ENCODE measurements at regions not wholly inside any gene's neighbourhood (a gene's known extent, or its start where the extent isn't known, plus 50 kb on each side); places are given as distances from the start of the nearest gene placed in this dataset.

- FAIRE-seq (no peak), DNase-seq (ENCODE audit: low spot score) (no peak), ATAC-seq (no peak)
- Histone ChIP-seq H3K36me3 (replicated peaks in 1 of 2; ENCODE audit: control insufficient read depth in 1 of 2, insufficient read depth in 2 of 2, low read length in 2 of 2) (no peaks in the 10 kb centered on the region), H4K20me1 (ENCODE audit: insufficient read depth, low read length) (no peaks in the 10 kb centered on the region), H3K4me2 (ENCODE audit: low read depth, low read length) (no peak overlapping the region), H3K79me2 (ENCODE audit: insufficient read depth, low read length) (no peaks in the 10 kb centered on the region), H3K9me3 (ENCODE audit: low read length) (no peaks in the 10 kb centered on the region), H3K27me3 (ENCODE audit: control insufficient read depth in 1 of 2, insufficient read depth in 2 of 2, low read length in 2 of 2) (no peaks in the 10 kb centered on the region), H2AFZ (ENCODE audit: low read length) (no peak overlapping the region), H3K4me1 (ENCODE audit: insufficient read depth, low read length) (no peaks in the 10 kb centered on the region), H3K27ac (ENCODE audit: extremely low read length, insufficient read depth, low read length) (no peak overlapping the region), H3K4me3 (replicated peaks in 1 of 3; ENCODE audit: insufficient read depth in 1 of 3, low read depth in 2 of 3, low read length in 3 of 3) (no peak overlapping the region), H3K9ac (ENCODE audit: insufficient read depth, low read depth, low read length) (no peak overlapping the region)
- in situ Hi-C loops (cut with HindIII; ENCODE audit: extremely low pct_ligation_motif_present, low pct_unique_long_range_greater_than_20kb) (no loop called here), intact Hi-C loops (cut with micrococcal nuclease; ENCODE audit: unreplicated experiment) (no loop called here)
- CTCF ChIA-PET (ENCODE audit: low intra/inter-chr PET ratio, low total read pairs): no interaction called here
- POLR2A ChIA-PET: no interaction called here
- WGBS (ENCODE audit: low lambda C conversion rate): 12% methylated on average over 3 of the region's 3 CpGs
- no TSS peak for BruUV-seq (replicated peaks)
- no peak for TF ChIP-seq ZNF468 (CRISPR knock-in tag; IDR thresholded peaks at IDR 0.05)
- TF ChIP-seq THAP9 (CRISPR knock-in tag; IDR thresholded peaks at IDR 0.05; ENCODE audit: borderline replicate concordance): no peak
- TF ChIP-seq FIP1L1 (IDR thresholded peaks at IDR 0.05; ENCODE audit: borderline replicate concordance, insufficient read depth, low read depth, low read length): no peak
- no peak for TF ChIP-seq SKIL (CRISPR knock-in tag; IDR thresholded peaks at IDR 0.05; ENCODE audit: borderline replicate concordance)
- TF ChIP-seq PTBP1 (IDR thresholded peaks at IDR 0.05; ENCODE audit: low read depth, low read length, poor library complexity, severe bottlenecking): no peak
- TF ChIP-seq ZNF205 (CRISPR knock-in tag; IDR thresholded peaks at IDR 0.05): no peak
- no peak for TF ChIP-seq ZNF331 (CRISPR knock-in tag; IDR thresholded peaks at IDR 0.05)
- TF ChIP-seq ZBTB42 (CRISPR knock-in tag; IDR thresholded peaks at IDR 0.05): no peak
- no peak for TF ChIP-seq ZNF501 (CRISPR knock-in tag; IDR thresholded peaks at IDR 0.05)
- TF ChIP-seq ZNF484 (CRISPR knock-in tag; IDR thresholded peaks at IDR 0.05; ENCODE audit: borderline replicate concordance, low read depth): no peak
- no peak for TF ChIP-seq ZKSCAN5 (CRISPR knock-in tag; IDR thresholded peaks at IDR 0.05)
- TF ChIP-seq CENPX (CRISPR knock-in tag; IDR thresholded peaks at IDR 0.05): no peak
- TF ChIP-seq ZNF234 (CRISPR knock-in tag; conservative IDR thresholded peaks at IDR 0.05): no peak
- TF ChIP-seq ARID4A (CRISPR knock-in tag; IDR thresholded peaks at IDR 0.05; ENCODE audit: borderline replicate concordance): no peak
- TF ChIP-seq ZFP82 (CRISPR knock-in tag; IDR thresholded peaks at IDR 0.05; ENCODE audit: borderline replicate concordance): no peak
Measured at GRCh38 chr5:122591828-122592227, 183.1 kb upstream of the SNX2 start.
